Fibroblast of lung (primary cell): ENCODE measurements at regions not wholly inside any gene's neighbourhood (a gene's known extent, or its start where the extent isn't known, plus 50 kb on each side); places are given as distances from the start of the nearest gene placed in this dataset.

Experiments
- DNase-seq, 2 donors: peaks; one replicate each; pipeline versions ENCODE4 v3.0.0 to v3.0.0-alpha.2; 2010; ENCODE audit warnings: low read depth in 2 of 2
- H2AFZ ChIP-seq: 2 replicates; pipeline ENCODE4 v1.5.1; 2012; ENCODE audit warnings: low read length, control low read depth, inconsistent platforms
- H3K27ac ChIP-seq: 2 replicates; pipeline ENCODE4 v1.5.1; 2011; ENCODE audit warnings: low read length, control low read depth; ENCODE audit not compliant: insufficient read depth
- H3K27me3 ChIP-seq: 2 replicates; pipeline ENCODE4 v1.5.1; 2011; ENCODE audit warnings: mild to moderate bottlenecking, low read length; ENCODE audit not compliant: control insufficient read depth, insufficient read depth
- H3K36me3 ChIP-seq: 2 replicates; pipeline ENCODE4 v1.5.1; 2011; ENCODE audit warnings: low read length; ENCODE audit not compliant: control insufficient read depth, insufficient read depth
- H3K4me1 ChIP-seq: 2 replicates; pipeline ENCODE4 v1.5.1; 2011; ENCODE audit warnings: low read length; ENCODE audit not compliant: control insufficient read depth, insufficient read depth; ENCODE audit errors: extremely low read depth
- H3K4me2 ChIP-seq: 2 replicates; pipeline ENCODE4 v1.5.1; 2011; ENCODE audit warnings: low read length, control low read depth; ENCODE audit not compliant: insufficient read depth; ENCODE audit errors: extremely low read depth
- H3K4me3 ChIP-seq, 4 experiments: fragments of 200-600 bp in 1 of 4; sonication (generic) in 1 of 4; replicated peaks in 1 of 4; 2 replicates each; pipeline ENCODE4 v1.5.1; 2011 to 2016; ENCODE audit warnings: low read length in 4 of 4, low read depth in 3 of 4, mild to moderate bottlenecking in 3 of 4, control low read depth in 2 of 4, inconsistent platforms in 1 of 4, mixed read lengths in 1 of 4; ENCODE audit not compliant: insufficient read depth in 1 of 4; ENCODE audit errors: control extremely low read depth in 1 of 4
- H3K79me2 ChIP-seq: 2 replicates; pipeline ENCODE4 v1.5.1; 2012; ENCODE audit warnings: mild to moderate bottlenecking, low read length, inconsistent platforms; ENCODE audit not compliant: control insufficient read depth, insufficient read depth
- H3K9ac ChIP-seq: 2 replicates; pipeline ENCODE4 v1.5.1; 2011; ENCODE audit warnings: mild to moderate bottlenecking, low read length, control low read depth; ENCODE audit not compliant: insufficient read depth
- H3K9me3 ChIP-seq: 2 replicates; pipeline ENCODE4 v1.5.1; 2012; ENCODE audit warnings: low read depth, low read length; ENCODE audit not compliant: control insufficient read depth, insufficient read depth
- H4K20me1 ChIP-seq: 2 replicates; pipeline ENCODE4 v1.5.1; 2011; ENCODE audit warnings: low read length; ENCODE audit not compliant: control insufficient read depth, insufficient read depth; ENCODE audit errors: extremely low read depth
- CTCF ChIP-seq, 2 donors: IDR thresholded peaks in 1 of 2; conservative IDR thresholded peaks in 1 of 2; 1 replicate in 1 of 2; 2 replicates in 1 of 2; pipeline ENCODE4 v1.5.1; 2011 to 2012; ENCODE audit warnings: low read length in 2 of 2, control low read depth in 1 of 2, inconsistent platforms in 1 of 2, low read depth in 1 of 2, mild to moderate bottlenecking in 1 of 2
- EZH2 ChIP-seq: IDR thresholded peaks from 2 replicates; pipeline ENCODE4 v1.5.1; 2012; ENCODE audit warnings: low read length, control low read depth, mild to moderate bottlenecking; ENCODE audit errors: missing control alignments

GRCh38 chr12:28618171-28618570 is 427.9 kb downstream of the CCDC91 start:
- H2AFZ ChIP-seq, result no peak overlapping the region
- no peak for DNase-seq
- no peak for TF ChIP-seq CTCF (conservative IDR thresholded peaks at IDR 0.05 in 1 of 2, IDR thresholded peaks at IDR 0.05 in 1 of 2; ENCODE audit: low read depth in 1 of 2, low read length in 2 of 2)
- no peak for TF ChIP-seq EZH2
- no peak overlapping the region for H3K27ac ChIP-seq
- H3K4me2 ChIP-seq, result no peak overlapping the region
- H3K79me2 ChIP-seq, result no peaks in the 10 kb centered on the region
- H3K9me3 ChIP-seq, result no peaks in the 10 kb centered on the region
- no peak overlapping the region for H3K9ac ChIP-seq
- H3K36me3 ChIP-seq, result no peaks in the 10 kb centered on the region
- H3K4me3 ChIP-seq, result no peak overlapping the region
- no peaks in the 10 kb centered on the region for H3K27me3 ChIP-seq
- no peaks in the 10 kb centered on the region for H3K4me1 ChIP-seq
- H4K20me1 ChIP-seq, result no peaks in the 10 kb centered on the region

- Histone ChIP-seq H3K79me2 (no peaks in the 10 kb centered on the region), H4K20me1 (no peaks in the 10 kb centered on the region), H3K4me3 (no peak overlapping the region), H3K9ac (no peak overlapping the region), H3K27ac (no peak overlapping the region), H3K36me3 (no peaks in the 10 kb centered on the region), H3K27me3 (no peaks in the 10 kb centered on the region), H3K4me2 (no peak overlapping the region), H3K4me1 (no peaks in the 10 kb centered on the region), H3K9me3 (no peaks in the 10 kb centered on the region), H2AFZ (no peak overlapping the region)
- DNase-seq, result no peak
- no peak for TF ChIP-seq CTCF (conservative IDR thresholded peaks at IDR 0.05 in 1 of 2, IDR thresholded peaks at IDR 0.05 in 1 of 2; ENCODE audit: low read depth in 1 of 2, low read length in 2 of 2)
- TF ChIP-seq EZH2, result no peak
These were observed 428.5 kb downstream of the CCDC91 start for GRCh38 chr12:28618772-28619171.

- TF ChIP-seq EZH2 (no peak), CTCF (conservative IDR thresholded peaks at IDR 0.05 in 1 of 2, IDR thresholded peaks at IDR 0.05 in 1 of 2; ENCODE audit: low read depth in 1 of 2, low read length in 2 of 2) (no peak)
- Histone ChIP-seq H3K27me3 (no peaks in the 10 kb centered on the region), H2AFZ (no peak overlapping the region), H3K9me3 (no peaks in the 10 kb centered on the region), H3K27ac (no peak overlapping the region), H3K4me3 (no peak overlapping the region), H4K20me1 (no peaks in the 10 kb centered on the region), H3K4me2 (no peak overlapping the region), H3K9ac (no peak overlapping the region), H3K79me2 (no peaks in the 10 kb centered on the region), H3K4me1 (no peaks in the 10 kb centered on the region), H3K36me3 (no peaks in the 10 kb centered on the region)
- no peak for DNase-seq
These were observed 430.0 kb downstream of the CCDC91 start for GRCh38 chr12:28620281-28620680.
